ENCODE measurements at regions not wholly inside any gene's neighbourhood (a gene's known extent, or its start where the extent isn't known, plus 50 kb on each side); places are given as distances from the start of the nearest gene placed in this dataset.

- TF ChIP-seq, protein P1, sequence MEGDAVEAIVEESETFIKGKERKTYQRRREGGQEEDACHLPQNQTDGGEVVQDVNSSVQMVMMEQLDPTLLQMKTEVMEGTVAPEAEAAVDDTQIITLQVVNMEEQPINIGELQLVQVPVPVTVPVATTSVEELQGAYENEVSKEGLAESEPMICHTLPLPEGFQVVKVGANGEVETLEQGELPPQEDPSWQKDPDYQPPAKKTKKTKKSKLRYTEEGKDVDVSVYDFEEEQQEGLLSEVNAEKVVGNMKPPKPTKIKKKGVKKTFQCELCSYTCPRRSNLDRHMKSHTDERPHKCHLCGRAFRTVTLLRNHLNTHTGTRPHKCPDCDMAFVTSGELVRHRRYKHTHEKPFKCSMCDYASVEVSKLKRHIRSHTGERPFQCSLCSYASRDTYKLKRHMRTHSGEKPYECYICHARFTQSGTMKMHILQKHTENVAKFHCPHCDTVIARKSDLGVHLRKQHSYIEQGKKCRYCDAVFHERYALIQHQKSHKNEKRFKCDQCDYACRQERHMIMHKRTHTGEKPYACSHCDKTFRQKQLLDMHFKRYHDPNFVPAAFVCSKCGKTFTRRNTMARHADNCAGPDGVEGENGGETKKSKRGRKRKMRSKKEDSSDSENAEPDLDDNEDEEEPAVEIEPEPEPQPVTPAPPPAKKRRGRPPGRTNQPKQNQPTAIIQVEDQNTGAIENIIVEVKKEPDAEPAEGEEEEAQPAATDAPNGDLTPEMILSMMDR (IDR thresholded peaks at IDR 0.05): no peak
- no peak for TF ChIP-seq POLR2A (IDR thresholded peaks at IDR 0.05)
Measured at GRCh38 chr10:56874950-56875349, 513.9 kb upstream of the ZWINT start.

Data from tibial nerve (tissue), 3 donors.